Left lung (tissue), 4 donors: ENCODE measurements at regions not wholly inside any gene's neighbourhood (a gene's known extent, or its start where the extent isn't known, plus 50 kb on each side); places are given as distances from the start of the nearest gene placed in this dataset.

Source experiments
- ATAC-seq: fragments of 200-7000 bp; cut with Tn5 transposase; one replicate; pipeline ENCODE4 v1.9.1; 2020; ENCODE audit warnings: moderate library complexity
- DNase-seq, 4 donors: peaks; one replicate each; pipeline ENCODE4 v3.0.0-alpha.2; 2013 to 2020
- H3K27ac ChIP-seq, 2 donors: fragments of 200-600 bp; sonication (generic) in 1 of 2; one replicate each; pipeline versions ENCODE4 v1.5.0 to v1.8.0; 2020 to 2021
- H3K27me3 ChIP-seq, 2 donors: fragments of 200-600 bp; sonication (generic) in 1 of 2; one replicate each; pipeline versions ENCODE4 v1.5.0 to v1.8.0; 2020 to 2021
- H3K36me3 ChIP-seq, 2 donors: fragments of 200-600 bp; sonication (generic) in 1 of 2; one replicate each; pipeline versions ENCODE4 v1.5.0 to v1.8.0; 2020 to 2021
- H3K4me1 ChIP-seq, 2 donors: fragments of 200-600 bp; one replicate each; pipeline ENCODE4 v1.8.0; 2021
- H3K4me3 ChIP-seq, 2 donors: fragments of 200-600 bp; sonication (generic) in 1 of 2; one replicate each; pipeline versions ENCODE4 v1.5.0 to v1.8.0; 2020 to 2021; ENCODE audit warnings: mild to moderate bottlenecking in 1 of 2
- H3K9me3 ChIP-seq, 2 donors: fragments of 200-600 bp; sonication (generic) in 1 of 2; one replicate each; pipeline versions ENCODE4 v1.5.0 to v1.8.0; 2020 to 2021
- CTCF ChIP-seq, 2 donors: fragments of 200-600 bp; sonication (generic) in 1 of 2; IDR thresholded peaks; one replicate each; pipeline versions ENCODE4 v1.5.0 to v1.8.0; 2021; ENCODE audit warnings: antibody characterized with exemption in 2 of 2
- intact Hi-C, 2 donors: fragments of 100-400 bp; cut with DNase I; formaldehyde crosslinking; loops; one replicate each; pipeline versions ENCODE4 v1.11.2 to v1.14.2; 2022
- donor health status: DM: no; HTN: yes; CAD: no.
- donor health status: DM: no; HTN: no; CAD: no.

- H3K27ac ChIP-seq = no peak overlapping the region
- H3K9me3 ChIP-seq = no peaks in the 10 kb centered on the region
- no peak overlapping the region for H3K4me3 ChIP-seq
- no peak for TF ChIP-seq CTCF (IDR thresholded peaks at IDR 0.05)
- intact Hi-C loops = no loop called here
- no peak for ATAC-seq
- H3K27me3 ChIP-seq = no peaks in the 10 kb centered on the region
- H3K4me1 ChIP-seq = no peaks in the 10 kb centered on the region
- DNase-seq = no peak
- no peaks in the 10 kb centered on the region for H3K36me3 ChIP-seq
Observed at GRCh38 chr3:182390421-182390820, 402.9 kb upstream of the ATP11B start.

GRCh38 chr3:182392182-182392937, 400.9 kb upstream of the ATP11B start:
- H3K4me3 ChIP-seq = no peak overlapping the region
- H3K36me3 ChIP-seq = no peaks in the 10 kb centered on the region
- no peaks in the 10 kb centered on the region for H3K9me3 ChIP-seq
- DNase-seq (no peak), ATAC-seq (no peak)
- no peak overlapping the region for H3K27ac ChIP-seq
- intact Hi-C loops = no loop called here
- no peaks in the 10 kb centered on the region for H3K4me1 ChIP-seq
- no peak for TF ChIP-seq CTCF (IDR thresholded peaks at IDR 0.05)
- H3K27me3 ChIP-seq = no peaks in the 10 kb centered on the region

GRCh38 chr3:182393151-182393550, 400.2 kb upstream of the ATP11B start:
- DNase-seq = no peak
- ATAC-seq = no peak
- H3K4me1 ChIP-seq = no peaks in the 10 kb centered on the region
- no peak for TF ChIP-seq CTCF (IDR thresholded peaks at IDR 0.05)
- H3K27ac ChIP-seq = no peak overlapping the region
- intact Hi-C loops = no loop called here
- H3K27me3 ChIP-seq = no peaks in the 10 kb centered on the region
- no peaks in the 10 kb centered on the region for H3K36me3 ChIP-seq
- no peaks in the 10 kb centered on the region for H3K9me3 ChIP-seq
- no peak overlapping the region for H3K4me3 ChIP-seq

GRCh38 chr3:182393830-182394367, 399.4 kb upstream of the ATP11B start:
- TF ChIP-seq CTCF (IDR thresholded peaks at IDR 0.05) = no peak
- ATAC-seq (no peak), DNase-seq (no peak)
- Histone ChIP-seq H3K27ac (no peak overlapping the region), H3K4me3 (no peak overlapping the region), H3K27me3 (no peaks in the 10 kb centered on the region), H3K9me3 (no peaks in the 10 kb centered on the region), H3K4me1 (no peaks in the 10 kb centered on the region), H3K36me3 (no peaks in the 10 kb centered on the region)
- intact Hi-C loops = no loop called here

GRCh38 chr3:182397164-182397563, 396.1 kb upstream of the ATP11B start:
- Histone ChIP-seq H3K9me3 (no peaks in the 10 kb centered on the region), H3K27me3 (no peaks in the 10 kb centered on the region), H3K36me3 (no peaks in the 10 kb centered on the region), H3K4me1 (no peaks in the 10 kb centered on the region), H3K4me3 (no peak overlapping the region), H3K27ac (no peak overlapping the region)
- DNase-seq (no peak), ATAC-seq (no peak)
- intact Hi-C loops = no loop called here
- TF ChIP-seq CTCF (IDR thresholded peaks at IDR 0.05) = no peak
